ENCODE measurements at regions not wholly inside any gene's neighbourhood (a gene's known extent, or its start where the extent isn't known, plus 50 kb on each side); places are given as distances from the start of the nearest gene placed in this dataset.

DNA sequence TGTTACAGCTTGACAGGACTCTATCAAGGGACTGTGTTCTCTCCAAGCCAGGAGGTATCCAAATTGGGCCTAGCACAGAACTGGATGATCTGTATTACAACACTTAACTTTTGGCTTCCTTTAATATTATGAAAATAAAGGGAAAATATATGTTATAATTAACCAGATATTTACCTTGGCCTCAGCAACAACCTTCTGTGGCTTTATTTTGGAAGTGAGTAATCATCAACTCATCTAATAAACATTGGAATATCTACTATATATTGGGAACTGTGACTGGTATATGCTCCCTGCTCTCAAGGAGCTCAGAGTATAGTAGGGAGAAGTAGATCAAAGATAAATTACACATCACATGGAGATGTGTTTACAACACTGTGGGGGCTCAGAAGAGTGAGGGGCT, 352.2 kb downstream of the METTL15 start:
- TF ChIP-seq REST (IDR thresholded peaks at IDR 0.05; ENCODE audit: insufficient read depth in 1 of 2, low read depth in 2 of 2, low read length in 1 of 2) (no peak), CTCF (IDR thresholded peaks at IDR 0.05) (no peak), POLR2AphosphoS5 (IDR thresholded peaks at IDR 0.05; ENCODE audit: low read depth, low read length) (no peak), TCF7L2 (IDR thresholded peaks at IDR 0.05; ENCODE audit: low read depth, low read length) (no peak), SIN3A (IDR thresholded peaks at IDR 0.05; ENCODE audit: borderline replicate concordance, insufficient read depth, low read depth, low read length) (no peak)
